ENCODE measurements at regions not wholly inside any gene's neighbourhood (a gene's known extent, or its start where the extent isn't known, plus 50 kb on each side); places are given as distances from the start of the nearest gene placed in this dataset.

GRCh38 chr12:60071759-60072191, 475.9 kb downstream of the SLC16A7 start (continued):
- TF ChIP-seq ZNF407 (IDR thresholded peaks at IDR 0.05; ENCODE audit: low read depth) (no peak), MEF2D (tag; conservative IDR thresholded peaks at IDR 0.05; ENCODE audit: low read depth) (no peak), ZNF277 (CRISPR knock-in tag; IDR thresholded peaks at IDR 0.05; ENCODE audit: borderline replicate concordance) (no peak), PPARD (CRISPR knock-in tag; IDR thresholded peaks at IDR 0.05) (no peak)

Data from K562 (cell line).